Pancreas (tissue), 10 donors: ENCODE measurements at regions not wholly inside any gene's neighbourhood (a gene's known extent, or its start where the extent isn't known, plus 50 kb on each side); places are given as distances from the start of the nearest gene placed in this dataset.

ENCODE experiments used
- ATAC-seq, 4 donors: fragments of 200-7000 bp; cut with Tn5 transposase; one replicate each; pipeline versions ENCODE4 v1.8.0 to v1.9.1; 2020; ENCODE audit warnings: mild to moderate bottlenecking in 4 of 4, moderate library complexity in 4 of 4
- DNase-seq, 6 donors: peaks; one replicate each; pipeline ENCODE4 v3.0.0-alpha.2; 2020
- FAIRE-seq: peaks from 2 replicates; lab custom pipeline; 2012; peaks lifted over from hg19 to GRCh38; lab: Jason Lieb, UNC
- H3K27ac ChIP-seq, 4 donors: fragments of 200-600 bp; sonication (generic); 1 replicate in 3 of 4; 2 replicates in 1 of 4; pipeline versions ENCODE4 v1.5.0 to v1.8.0; 2020
- H3K27me3 ChIP-seq, 4 donors: fragments of 200-600 bp; one replicate each; pipeline ENCODE4 v1.8.0; 2021
- H3K36me3 ChIP-seq, 3 donors: fragments of 200-600 bp; sonication (generic) in 1 of 3; one replicate each; pipeline versions ENCODE4 v1.5.0 to v1.8.0; 2020 to 2021
- H3K4me1 ChIP-seq, 3 donors: fragments of 200-600 bp; one replicate each; pipeline ENCODE4 v1.8.0; 2021
- H3K4me3 ChIP-seq, 4 donors: fragments of 200-600 bp; sonication (generic) in 2 of 4; one replicate each; pipeline versions ENCODE4 v1.5.0 to v1.8.0; 2020 to 2021
- H3K9me3 ChIP-seq, 4 donors: fragments of 200-600 bp; one replicate each; pipeline ENCODE4 v1.8.0; 2021
- CTCF ChIP-seq, 4 donors: fragments of 200-600 bp; sonication (generic) in 3 of 4; IDR thresholded peaks; one replicate each; pipeline versions ENCODE4 v1.5.0 to v1.8.0; 2021; ENCODE audit warnings: antibody characterized with exemption in 4 of 4
- WGBS, 2 donors: extraction: QIAGEN DNeasy Blood & Tissue Kit; methylation state at CpG; one replicate each; pipeline ENCODE4 v1.1.7; 2013; 5-methylcytosine and 5-hydroxymethylcytosine counted together
- intact Hi-C, 3 donors: fragments of 100-400 bp; cut with DNase I; formaldehyde crosslinking; loops; one replicate each; pipeline versions ENCODE4 v1.11.1 to v1.14.2; 2022
- donor health status: healthy with polysubstance abuse.
- donor health status: DM: no; HTN: no; CAD: no; lungs with moderate emphysema.
- donor health status: DM: no; HTN: no; CAD: no.
- donor health status: control.
- donor health status: control.
- donor health status: Bipolar disorder and iron deficiency.
- donor health status: DM: yes; HTN: yes; CAD: no.
- donor health status: DM: no; HTN: no; CAD: no.
- donor health status: DM: no; HTN: no; CAD: no.
- donor health status: DM: yes; HTN: yes; CAD: no.

DNA sequence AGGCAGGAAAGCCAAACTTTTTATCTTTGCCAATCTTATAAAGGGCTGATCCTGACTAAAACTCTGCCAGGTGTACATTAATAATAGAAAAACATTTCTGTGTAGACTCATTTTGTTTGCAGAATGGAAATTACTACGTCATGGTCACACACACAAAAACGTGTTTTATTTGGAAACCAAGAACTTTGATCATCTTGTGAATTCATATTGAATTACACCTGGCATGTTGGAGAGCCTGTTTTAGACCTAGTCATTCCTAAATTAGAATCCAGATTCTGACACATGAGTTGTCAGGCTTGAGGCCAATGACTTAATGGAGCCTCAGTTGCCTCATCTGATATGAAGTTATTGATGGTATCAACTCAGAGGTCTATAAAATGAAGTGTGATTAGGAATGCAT is 235.6 kb upstream of the TENM4 start:
- no peak overlapping the region for H3K27ac ChIP-seq
- H3K4me3 ChIP-seq = no peak overlapping the region
- no peaks in the 10 kb centered on the region for H3K27me3 ChIP-seq
- 24 to 26% methylated on average over 2 of the region's 2 CpGs for WGBS, 2 donors
- no peaks in the 10 kb centered on the region for H3K36me3 ChIP-seq
- intact Hi-C loops = no loop called here
- TF ChIP-seq CTCF (IDR thresholded peaks at IDR 0.05) = no peak
- DNase-seq = no peak
- no peaks in the 10 kb centered on the region for H3K9me3 ChIP-seq
- FAIRE-seq = no peak
- no peaks in the 10 kb centered on the region for H3K4me1 ChIP-seq
- no peak for ATAC-seq

DNA sequence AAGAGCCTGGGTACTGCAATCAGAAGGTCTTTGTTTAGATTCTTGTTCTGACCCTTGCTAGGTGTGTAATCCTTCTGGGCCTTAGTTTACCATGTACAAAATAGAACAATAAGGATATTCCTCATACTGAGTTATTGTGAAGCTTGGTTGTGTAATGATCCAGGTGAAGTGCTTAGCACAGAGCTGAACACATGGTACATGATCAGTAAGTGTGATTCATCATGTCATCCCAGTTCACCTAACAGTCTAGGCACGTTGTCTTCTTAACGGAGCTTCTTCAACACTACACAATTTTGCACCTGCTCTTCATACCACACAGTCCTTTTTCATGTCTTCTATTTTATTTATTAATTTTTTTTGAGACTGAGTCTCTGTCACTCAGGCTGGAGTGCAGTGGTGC is 234.3 kb upstream of the TENM4 start:
- Histone ChIP-seq H3K4me3 (no peak overlapping the region), H3K9me3 (no peaks in the 10 kb centered on the region), H3K4me1 (no peaks in the 10 kb centered on the region), H3K27ac (no peak overlapping the region), H3K36me3 (no peaks in the 10 kb centered on the region), H3K27me3 (no peaks in the 10 kb centered on the region)
- no peak for TF ChIP-seq CTCF (IDR thresholded peaks at IDR 0.05)
- intact Hi-C loops = no loop called here
- FAIRE-seq (no peak), DNase-seq (no peak), ATAC-seq (no peak)
- 67 to 89% methylated on average over 2 of the region's 2 CpGs for WGBS, 2 donors

- intact Hi-C loops = no loop called here
- no peak for TF ChIP-seq CTCF (IDR thresholded peaks at IDR 0.05)
- ATAC-seq = no peak
- WGBS, 2 donors = 80 to 88% methylated on average over 1 of the region's 1 CpG
- no peak for FAIRE-seq
- H3K9me3 ChIP-seq = no peaks in the 10 kb centered on the region
- no peaks in the 10 kb centered on the region for H3K27me3 ChIP-seq
- no peak overlapping the region for H3K27ac ChIP-seq
- H3K36me3 ChIP-seq = no peaks in the 10 kb centered on the region
- DNase-seq = no peak
- no peak overlapping the region for H3K4me3 ChIP-seq
- H3K4me1 ChIP-seq = no peaks in the 10 kb centered on the region
Measured at GRCh38 chr11:79672786-79673185, 232.0 kb upstream of the TENM4 start.

- intact Hi-C loops = no loop called here
- WGBS, 2 donors = 72 to 77% methylated on average over 3 of the region's 3 CpGs
- H3K9me3 ChIP-seq = no peaks in the 10 kb centered on the region
- FAIRE-seq (no peak), ATAC-seq (no peak), DNase-seq (no peak)
- H3K4me3 ChIP-seq = no peak overlapping the region
- no peaks in the 10 kb centered on the region for H3K36me3 ChIP-seq
- no peak for TF ChIP-seq CTCF (IDR thresholded peaks at IDR 0.05)
- no peaks in the 10 kb centered on the region for H3K27me3 ChIP-seq
- no peaks in the 10 kb centered on the region for H3K4me1 ChIP-seq
- H3K27ac ChIP-seq = no peak overlapping the region
Measured at GRCh38 chr11:79671401-79671800, 230.6 kb upstream of the TENM4 start.

DNA sequence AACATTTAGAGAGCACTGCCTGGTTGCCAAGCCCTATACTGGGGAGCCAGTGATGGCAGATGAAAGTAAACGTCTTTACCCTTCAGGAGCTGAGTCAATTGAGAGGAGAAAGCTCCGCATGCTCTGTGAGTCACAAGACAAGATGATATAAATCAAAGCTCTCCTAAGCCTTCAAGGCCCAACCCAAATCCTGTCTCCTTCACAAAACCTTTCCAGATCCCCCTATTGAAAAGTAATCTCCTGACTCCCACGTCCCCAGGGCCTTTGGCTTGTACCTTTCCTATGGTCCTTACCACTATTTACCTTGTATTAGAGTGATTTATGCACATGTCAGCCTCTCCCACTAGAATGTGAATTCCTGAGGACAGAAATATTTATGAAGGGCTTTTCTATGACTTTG is 230.1 kb upstream of the TENM4 start:
- 52 to 60% methylated on average over 3 of the region's 3 CpGs for WGBS, 2 donors
- Histone ChIP-seq H3K4me3 (no peak overlapping the region), H3K27me3 (no peaks in the 10 kb centered on the region), H3K27ac (no peak overlapping the region), H3K36me3 (no peaks in the 10 kb centered on the region), H3K9me3 (no peaks in the 10 kb centered on the region), H3K4me1 (no peaks in the 10 kb centered on the region)
- no peak for TF ChIP-seq CTCF (IDR thresholded peaks at IDR 0.05)
- intact Hi-C loops = no loop called here
- ATAC-seq (no peak), DNase-seq (no peak), FAIRE-seq (no peak)
